Activated T-helper 9 cell treated with anti-CD3 and anti-CD28 coated beads, Interleukin-2, amount 50 U/mL, for 16 hours (primary cell): ENCODE measurements at regions not wholly inside any gene's neighbourhood (a gene's known extent, or its start where the extent isn't known, plus 50 kb on each side); places are given as distances from the start of the nearest gene placed in this dataset.
A peak's percentile ranks its signal among the peaks of the same experiment; 100 is the strongest.
"Not testable (repeated sequence)": the region's sequence is repeated elsewhere in the genome, so short reads cannot be mapped to it uniquely, and the experiment has no call there.

ENCODE experiments used
- DNase-seq: peaks from one replicate; pipeline ENCODE4 v3.0.0-alpha.2; 2020; ENCODE audit warnings: low read depth

DNA sequence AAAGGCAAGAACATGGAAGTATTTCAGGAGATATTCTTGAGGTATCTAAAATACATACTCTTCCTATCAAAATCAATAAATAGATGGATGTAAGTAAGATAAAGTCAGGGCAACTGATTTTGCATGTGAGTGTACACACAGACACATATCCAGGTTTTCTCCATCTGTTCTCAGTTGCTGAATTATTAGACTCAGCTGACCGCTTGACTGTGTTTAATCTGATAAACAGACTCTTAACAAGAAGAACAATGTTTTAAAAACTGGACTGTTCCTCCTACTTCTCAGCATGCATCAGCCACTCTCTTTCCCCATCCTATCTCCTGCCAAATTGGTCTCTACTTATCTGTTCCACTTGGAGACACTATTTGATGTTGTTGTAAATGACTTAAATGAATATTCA, 73.5 kb downstream of the GOLGA8G start:
- no peak for DNase-seq

DNA sequence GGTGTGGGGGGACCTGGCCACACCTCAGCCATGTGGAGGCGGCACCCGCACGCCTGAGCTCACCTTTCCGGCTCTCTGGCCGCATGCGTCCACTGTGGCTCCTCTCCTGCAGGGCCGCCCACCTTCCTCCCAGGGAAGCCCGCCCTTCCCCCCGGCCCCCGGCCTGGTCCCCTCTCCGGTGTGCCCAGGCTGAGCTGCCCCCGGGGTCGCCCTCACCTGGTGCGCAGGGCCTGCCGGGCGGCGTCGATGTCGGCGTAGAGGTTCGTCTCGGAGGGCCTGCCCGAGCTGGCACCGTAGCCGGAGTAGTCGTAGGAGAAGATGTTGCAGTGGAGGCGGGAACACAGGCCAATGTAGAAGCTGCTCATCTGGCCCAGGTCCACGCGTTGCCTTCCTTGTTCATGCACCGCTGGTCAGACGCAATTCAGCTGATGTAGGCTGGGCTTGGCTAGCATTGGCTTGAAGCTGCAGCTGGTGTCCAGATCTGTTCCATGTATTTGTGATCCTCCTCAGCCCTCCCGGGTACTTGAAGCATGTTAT, 75.3 kb downstream of the GOLGA8G start:
- not testable (repeated sequence) for DNase-seq

DNA sequence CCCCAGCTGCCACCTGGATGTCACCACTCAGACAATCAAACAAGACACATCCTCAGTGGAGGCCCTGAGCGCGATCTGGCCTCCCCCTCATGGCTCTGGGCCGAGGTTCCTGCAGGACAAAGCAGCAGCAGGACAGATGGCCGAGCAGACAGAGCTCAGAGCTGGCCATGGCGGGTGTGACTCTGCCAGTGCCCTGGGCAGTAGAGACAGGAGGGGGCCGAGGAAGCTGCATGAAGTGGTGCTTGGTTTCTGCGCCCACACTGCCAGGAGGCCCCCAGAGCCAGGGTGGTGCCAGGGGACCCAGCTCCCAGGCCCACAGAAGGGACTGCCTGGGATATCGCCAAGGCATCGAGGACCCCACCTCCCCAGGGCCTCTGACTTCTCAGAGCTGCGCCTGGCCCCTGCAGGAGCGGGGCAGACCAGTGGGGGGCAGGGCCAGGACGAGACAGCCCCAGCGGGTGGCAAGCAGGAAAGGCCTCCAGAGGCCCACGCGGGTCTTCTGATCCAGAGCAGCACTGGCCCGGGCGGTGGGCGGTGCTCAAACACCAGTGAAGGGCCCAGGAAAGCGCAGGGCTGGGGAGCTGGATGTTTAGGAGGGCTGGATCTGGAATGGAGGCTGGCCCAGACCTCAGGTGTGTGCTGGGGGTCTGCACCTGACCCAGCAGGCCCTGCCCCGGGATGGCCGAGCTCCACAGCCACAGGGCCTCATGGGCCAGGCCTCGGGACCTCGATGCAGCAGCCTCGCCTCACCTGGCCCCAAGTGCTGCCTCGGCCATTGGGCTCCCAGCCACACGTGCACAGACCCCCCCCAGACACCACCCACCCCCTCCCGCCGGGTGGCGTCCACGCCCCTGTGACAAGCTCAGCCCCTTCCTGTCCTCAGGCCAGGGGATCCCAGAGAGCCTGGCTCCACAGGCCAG, 76.0 kb downstream of the GOLGA8G start:
- peak; percentile 0 for DNase-seq

DNA sequence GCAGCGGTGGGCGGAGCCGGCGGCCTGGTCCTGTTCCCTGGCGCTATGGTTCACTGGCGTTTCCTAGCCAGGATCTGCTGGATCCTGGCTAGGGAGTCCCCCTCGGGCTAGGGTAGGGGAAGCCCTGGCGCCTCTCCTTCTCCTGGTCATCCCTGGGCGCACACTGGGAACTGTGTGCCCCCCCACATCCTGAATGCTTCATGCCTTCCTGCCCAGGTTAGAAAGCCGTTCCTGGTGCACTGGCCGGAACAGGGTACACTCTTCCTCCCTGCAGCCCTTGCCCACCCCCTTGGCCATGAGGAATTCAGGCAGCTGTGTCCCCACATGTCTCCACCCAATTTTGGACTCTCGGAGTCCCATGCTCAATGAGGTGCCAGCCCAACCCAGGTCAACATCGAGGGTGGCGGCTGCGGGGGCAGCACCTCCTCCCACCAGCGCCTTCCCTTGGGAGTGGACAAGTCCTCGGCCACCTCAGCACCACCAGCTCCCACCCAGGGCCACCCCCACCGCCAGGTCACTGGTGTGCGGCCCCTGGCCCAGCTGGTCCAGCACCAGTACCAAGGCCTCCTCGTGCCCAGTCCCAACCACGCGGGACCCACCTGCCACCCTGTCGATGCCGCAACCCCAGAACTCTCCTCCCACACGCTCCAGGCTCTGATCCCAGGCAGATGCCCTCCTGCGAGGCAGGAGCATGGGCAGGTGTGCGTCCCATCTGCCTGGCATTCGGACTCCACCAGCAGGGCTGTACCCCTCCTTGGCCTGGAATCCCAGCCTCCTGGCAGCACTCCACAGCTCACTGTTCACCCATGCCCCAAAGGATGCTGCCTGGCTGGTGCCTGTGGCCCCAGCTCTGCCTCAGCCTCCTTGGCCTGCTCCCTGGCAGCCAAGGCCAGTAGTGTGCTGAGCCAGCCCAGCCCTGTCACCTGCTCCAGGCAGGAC, 77.0 kb downstream of the GOLGA8G start:
- peak; percentile 1 for DNase-seq

DNA sequence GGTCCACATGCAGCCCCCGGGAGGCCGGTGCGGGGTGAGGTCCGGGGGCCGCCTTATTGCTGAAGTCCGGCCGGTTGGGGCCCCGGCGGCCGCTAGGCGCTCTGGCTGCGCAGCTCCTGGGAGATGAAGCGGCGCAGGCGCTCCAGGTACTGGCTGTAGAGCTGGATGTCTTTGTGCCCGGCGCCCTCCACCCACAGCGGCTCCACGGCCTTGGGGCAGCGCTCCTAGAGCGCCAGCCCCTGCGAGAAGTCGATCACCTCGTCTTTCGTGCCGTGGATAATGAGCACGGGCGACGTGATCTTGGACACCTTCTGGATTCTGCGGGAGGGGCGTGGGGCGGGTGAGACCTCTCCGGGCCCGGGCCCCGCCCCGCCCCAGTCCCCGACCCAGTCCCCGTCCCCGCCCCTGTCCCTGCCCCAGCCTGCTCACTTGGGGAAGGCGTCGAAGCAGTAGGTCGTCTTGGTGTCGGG, 76.3 kb downstream of the GOLGA8F start:
- not testable (repeated sequence) for DNase-seq
